GM19468 (cell line): ENCODE measurements at regions not wholly inside any gene's neighbourhood (a gene's known extent, or its start where the extent isn't known, plus 50 kb on each side); places are given as distances from the start of the nearest gene placed in this dataset.

ENCODE experiments used
- ATAC-seq: cut with Tn5 transposase; IDR thresholded peaks from one replicate; pipeline ENCODE4 v1.9.1; 2021; ENCODE audit warnings: mild to moderate bottlenecking, moderate library complexity, moderate number of reproducible peaks; ENCODE audit not compliant: unreplicated experiment; ENCODE audit errors: extremely low read depth

DNA sequence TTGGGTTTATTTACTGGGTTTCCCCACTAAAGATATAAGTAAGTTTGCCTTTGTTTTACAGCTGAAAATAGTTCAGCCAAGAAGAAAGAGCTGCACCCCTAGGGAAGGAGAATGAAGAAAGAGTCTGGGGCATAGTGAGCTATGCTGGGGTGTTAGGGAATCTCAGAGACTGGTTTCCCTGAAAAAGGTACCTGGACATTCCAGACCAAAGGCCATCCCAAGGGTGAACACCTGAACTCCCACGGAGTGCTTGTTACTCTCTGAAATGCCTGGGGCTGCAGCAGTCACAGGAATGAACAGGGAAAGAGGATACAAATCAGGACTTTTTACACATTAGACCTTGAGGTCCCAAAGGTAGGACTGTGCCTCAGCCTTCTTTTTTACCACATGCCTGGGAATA is 337.6 kb upstream of the SLC10A2 start:
- ATAC-seq = no peak

DNA sequence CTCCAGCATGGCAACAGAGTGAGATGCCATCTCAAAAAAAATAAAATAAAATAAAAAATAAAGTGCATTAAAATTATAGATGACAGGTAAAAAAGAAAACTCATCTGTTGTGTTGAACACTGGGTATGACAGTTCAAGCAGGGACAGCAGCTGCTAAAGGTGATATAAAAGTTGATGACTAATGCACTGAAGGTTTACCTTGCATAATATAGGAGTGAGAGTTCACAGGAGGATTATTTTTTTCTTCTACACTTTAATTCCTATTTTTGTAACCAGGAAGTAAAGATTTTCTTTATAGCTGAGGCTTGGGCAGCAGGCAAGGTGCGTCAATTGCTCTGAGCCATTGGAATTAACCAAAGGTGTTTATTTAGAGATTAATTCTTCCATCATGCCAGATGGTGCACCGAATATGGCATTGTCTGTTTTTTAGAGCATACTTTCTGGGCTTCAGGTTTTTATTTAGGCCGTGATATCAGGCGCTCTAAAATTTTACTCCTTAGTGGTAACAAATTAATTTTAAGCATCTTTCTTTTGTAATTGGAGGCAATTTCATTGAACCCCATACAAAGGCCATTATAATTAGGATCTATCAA is 337.0 kb upstream of the SLC10A2 start:
- ATAC-seq = no peak

- ATAC-seq = no peak
Measured at GRCh38 chr13:103395139-103395538, 328.9 kb upstream of the SLC10A2 start.

DNA sequence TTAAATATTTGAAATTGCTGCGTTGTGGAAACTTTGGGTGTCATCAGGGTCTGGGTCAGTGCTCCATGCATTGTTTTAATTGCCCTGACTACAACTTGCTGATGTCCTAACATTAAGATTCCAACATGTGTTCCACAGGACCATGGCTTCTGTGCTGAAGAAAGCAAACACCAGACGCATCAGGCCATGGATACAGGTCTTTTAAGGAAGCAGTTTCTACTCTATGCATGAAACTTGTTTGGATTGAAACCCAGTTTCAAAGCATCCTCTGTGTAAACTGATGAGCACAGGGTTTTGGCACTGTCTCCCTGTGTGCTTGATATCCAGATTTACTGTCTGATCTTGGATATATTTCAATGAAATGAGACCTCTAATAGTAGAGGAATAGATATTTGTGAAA is 328.4 kb upstream of the SLC10A2 start:
- no peak for ATAC-seq

GRCh38 chr13:103391936-103392335 is 325.7 kb upstream of the SLC10A2 start:
- ATAC-seq = no peak

DNA sequence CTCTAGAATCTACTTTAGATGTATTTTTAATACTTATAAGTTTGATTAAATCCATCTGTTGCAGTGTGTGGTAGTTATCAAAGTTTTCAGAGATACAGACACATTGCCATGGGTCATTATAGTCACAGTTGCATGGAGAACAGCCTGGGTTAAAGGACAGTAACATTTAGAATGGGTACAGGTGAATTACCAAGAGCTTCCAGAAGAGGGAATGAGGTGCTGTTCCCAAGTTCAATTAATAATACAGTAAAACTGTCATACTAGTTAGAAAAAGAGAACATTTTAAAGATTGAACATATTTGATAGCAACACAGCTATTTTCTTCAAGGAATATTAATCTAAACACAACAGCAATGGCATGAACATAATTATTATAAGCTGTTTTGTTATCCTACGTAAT is 322.6 kb upstream of the SLC10A2 start:
- ATAC-seq = no peak

- ATAC-seq = no peak
Measured at GRCh38 chr13:103386341-103386740, 320.1 kb upstream of the SLC10A2 start.

DNA sequence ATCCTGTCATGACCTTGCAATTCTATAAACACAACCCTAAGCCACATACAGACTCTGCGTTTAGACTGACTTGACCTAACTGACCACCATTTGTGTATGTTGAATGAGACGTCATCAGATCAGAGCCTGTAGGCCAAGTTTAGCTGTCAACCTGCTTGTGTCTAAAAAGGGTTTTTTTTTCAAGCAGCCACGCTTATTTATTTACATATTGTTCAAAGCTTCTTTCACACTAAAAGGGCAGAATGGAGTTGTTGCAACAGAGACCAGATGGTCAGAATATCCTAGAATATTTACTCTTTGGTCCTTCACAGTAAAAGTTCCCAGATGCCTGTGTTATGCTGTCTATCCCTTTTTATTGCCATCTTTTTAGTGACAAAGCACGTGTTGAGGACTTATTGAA is 307.7 kb upstream of the SLC10A2 start:
- no peak for ATAC-seq

DNA sequence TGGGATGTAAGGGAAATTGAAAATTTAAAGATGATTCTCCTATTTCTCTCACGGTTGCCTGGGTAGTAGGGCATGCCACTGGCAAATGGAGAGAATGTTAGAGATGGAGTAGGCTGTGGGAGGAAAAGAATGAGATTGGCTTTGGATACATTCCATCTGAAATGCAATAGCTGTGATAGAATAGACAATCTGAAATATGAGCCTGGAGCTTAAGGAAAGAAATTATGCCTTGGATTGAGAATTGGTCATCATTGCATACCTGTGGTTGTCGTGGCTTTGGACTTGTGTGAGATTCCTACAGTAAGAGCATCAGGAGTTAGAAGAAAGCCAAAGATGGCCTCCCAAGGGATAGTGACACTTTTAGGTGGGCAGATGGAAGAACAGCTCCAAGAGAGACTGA is 305.1 kb upstream of the SLC10A2 start:
- ATAC-seq = no peak

- no peak for ATAC-seq
Measured at GRCh38 chr13:103370790-103371189, 304.6 kb upstream of the SLC10A2 start.

DNA sequence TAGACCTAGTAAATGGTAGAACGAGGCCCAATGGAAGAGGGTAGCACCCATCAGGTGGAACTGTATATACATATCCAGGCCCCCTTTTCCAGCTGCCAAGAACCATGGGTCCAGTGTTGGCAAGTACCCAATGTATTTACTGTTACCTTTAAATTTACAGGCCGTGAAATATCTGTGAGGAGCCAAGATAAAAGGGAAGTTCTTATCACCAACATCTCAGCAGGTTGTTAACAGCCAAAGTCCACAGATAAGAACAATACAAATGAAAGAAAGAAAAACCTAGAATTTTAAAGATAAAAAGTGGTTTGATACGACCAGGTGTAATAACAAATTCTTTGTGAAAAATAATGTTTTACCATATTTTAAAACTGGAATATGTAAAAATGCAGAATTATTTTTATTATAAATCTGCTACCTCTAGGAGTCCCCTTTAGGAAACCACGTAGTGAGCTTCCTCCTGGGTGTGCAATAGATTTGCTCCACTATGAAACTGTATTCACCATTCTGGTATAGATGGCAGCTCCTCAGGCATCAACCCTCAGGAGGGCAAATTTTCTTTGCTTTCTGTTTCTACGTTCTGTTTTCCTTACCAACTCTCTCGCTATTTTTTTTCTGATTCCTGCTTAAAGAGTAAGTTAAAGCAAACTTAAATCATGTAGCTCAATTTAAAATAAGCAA is 292.2 kb upstream of the SLC10A2 start:
- ATAC-seq = no peak

DNA sequence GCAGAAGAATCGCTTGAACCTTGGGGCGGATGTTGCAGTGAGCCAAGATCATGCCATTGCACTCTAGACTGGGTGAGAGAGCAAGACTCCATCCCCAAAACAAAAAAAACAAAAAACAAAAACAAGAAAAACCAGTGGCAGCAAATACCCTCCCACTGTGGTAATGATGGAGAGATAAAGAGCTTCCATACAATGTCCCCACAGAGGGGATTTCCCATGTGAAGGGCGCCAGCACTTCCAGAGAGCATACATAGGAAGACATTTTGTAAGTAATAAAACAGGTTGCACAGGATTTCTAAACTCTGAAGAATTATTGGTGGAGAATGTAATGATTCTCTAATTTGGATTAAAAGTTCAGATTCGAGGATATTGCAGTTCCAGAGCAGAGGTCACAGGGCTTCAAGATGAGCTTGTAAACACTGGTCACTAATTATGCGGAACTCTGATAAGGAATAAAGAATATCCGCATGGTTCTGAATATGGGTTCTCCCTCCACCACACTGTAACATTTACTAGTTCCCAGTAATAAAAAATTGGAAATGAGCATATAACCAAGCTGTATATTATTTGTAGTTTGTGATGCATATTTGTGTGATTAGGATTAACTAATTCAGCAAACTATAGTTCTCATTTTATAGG is 290.1 kb upstream of the SLC10A2 start:
- no peak for ATAC-seq

DNA sequence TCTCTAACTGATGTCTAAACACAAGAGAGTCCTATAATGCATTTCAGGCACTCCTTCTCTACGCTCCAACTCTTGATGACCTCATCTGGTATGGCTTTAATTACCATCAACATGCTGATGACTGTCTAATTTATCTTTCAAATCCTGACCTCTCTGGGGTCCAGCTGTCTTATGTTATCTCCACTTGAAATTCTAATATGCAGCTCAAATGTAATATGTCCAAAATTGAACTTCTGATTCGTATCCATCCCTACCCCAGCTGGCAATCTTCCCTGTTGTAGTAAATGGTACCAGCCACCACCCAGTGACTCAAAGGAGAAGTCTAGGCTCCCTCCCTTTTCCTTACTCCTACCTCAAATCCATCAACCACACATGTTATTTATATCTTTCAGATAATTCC is 288.0 kb upstream of the SLC10A2 start:
- ATAC-seq = no peak

- ATAC-seq = no peak
Measured at GRCh38 chr13:103351035-103351828, 285.0 kb upstream of the SLC10A2 start.

DNA sequence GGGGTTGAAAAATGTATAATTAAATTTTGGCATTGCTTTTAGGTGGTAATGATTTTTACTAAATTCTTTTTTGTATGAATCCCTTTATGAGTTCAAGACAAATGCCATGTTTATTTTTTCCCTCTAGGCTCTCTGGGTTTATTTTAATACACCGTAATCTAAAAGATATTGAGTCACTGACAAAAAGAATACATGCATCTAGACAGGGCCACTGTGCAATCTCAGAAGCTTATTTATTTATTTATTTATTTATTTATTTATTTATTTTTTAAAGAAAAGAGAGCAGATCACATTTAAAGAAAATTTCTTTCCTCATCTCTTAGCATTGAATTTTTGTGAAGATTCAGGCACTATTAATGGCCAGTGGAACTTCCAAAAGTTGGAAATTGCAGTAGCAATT is 283.9 kb upstream of the SLC10A2 start:
- no peak for ATAC-seq

GRCh38 chr13:103349211-103349980 is 283.2 kb upstream of the SLC10A2 start:
- no peak for ATAC-seq

- ATAC-seq = no peak
Measured at GRCh38 chr13:103335241-103335640, 269.0 kb upstream of the SLC10A2 start.

- no peak for ATAC-seq
Measured at GRCh38 chr13:103331924-103332323, 265.7 kb upstream of the SLC10A2 start.

GRCh38 chr13:103328899-103329298 is 262.7 kb upstream of the SLC10A2 start:
- no peak for ATAC-seq

DNA sequence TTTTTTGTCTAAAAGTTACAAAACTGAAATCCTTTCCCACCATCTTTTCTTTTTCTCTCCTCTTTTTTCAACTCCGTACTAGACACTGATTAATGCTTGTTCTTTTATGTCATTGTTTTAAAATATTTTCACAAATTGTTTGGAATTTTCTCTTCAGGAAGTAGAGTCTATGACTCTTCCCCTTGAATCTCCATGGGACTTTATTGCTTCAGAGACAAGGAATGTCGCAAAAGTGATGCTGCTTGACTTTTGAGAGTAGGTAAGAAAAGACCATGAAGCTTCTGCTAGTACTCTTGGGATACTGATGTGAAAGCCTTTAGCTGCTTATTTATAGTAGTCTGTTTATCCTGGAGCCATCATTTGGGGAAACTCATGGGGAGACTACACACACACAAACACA is 260.1 kb upstream of the SLC10A2 start:
- ATAC-seq = no peak
